Non-pigmented ciliary epithelial cell (primary cell): ENCODE measurements at regions not wholly inside any gene's neighbourhood (a gene's known extent, or its start where the extent isn't known, plus 50 kb on each side); places are given as distances from the start of the nearest gene placed in this dataset.

Experiments used
- DNase-seq: peaks from one replicate; pipeline ENCODE4 v3.0.0-alpha.2; 2010; ENCODE audit warnings: low read depth

DNA sequence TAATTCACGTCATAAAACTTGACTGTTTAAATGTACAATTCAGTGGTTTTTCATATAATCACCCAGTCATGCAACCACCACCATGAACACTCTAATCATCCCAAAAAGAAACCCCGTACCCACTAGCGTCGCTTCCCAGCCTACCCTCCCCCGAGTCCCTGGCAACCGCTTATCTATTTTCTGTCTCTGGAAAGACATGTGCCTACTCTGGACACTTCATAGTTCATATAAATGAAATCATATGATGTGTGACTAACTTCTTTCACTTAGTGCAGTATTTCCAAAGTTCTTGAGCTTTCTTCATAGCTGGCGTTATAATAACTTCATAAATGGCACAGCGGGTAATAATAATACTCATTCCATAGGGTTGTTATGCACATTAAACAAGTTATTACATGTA is 215.2 kb downstream of the MYLK4 start:
- no peak for DNase-seq

DNA sequence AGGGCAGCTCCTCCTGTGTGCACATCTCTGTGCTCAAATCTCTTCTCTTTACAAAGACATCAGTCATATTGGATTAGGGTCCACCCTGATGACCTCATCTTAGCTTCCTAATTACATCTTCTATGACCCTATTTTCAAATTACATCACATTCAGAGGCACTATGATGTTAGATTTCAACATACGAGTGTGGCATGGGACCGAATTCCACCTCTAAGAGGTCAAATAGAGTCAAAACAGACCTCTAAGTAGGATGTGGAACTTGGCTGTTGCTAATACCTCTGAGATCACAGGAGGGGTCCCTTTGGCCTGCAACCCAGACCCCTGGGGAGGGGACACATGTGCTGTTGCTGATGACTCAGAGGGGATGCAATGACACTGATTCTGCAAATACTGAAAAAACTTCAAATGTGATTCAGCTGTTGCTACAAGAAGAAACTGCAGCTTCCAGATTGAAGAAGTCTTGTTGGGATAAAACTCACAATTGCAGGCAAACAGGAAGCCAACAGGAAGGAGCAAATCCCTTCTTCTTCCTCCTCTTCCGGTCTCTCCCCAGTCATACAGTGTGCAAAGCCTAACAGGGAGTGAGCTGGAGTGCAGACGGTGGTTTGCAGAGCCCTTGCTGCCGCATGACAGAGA is 216.2 kb downstream of the MYLK4 start:
- no peak for DNase-seq

DNA sequence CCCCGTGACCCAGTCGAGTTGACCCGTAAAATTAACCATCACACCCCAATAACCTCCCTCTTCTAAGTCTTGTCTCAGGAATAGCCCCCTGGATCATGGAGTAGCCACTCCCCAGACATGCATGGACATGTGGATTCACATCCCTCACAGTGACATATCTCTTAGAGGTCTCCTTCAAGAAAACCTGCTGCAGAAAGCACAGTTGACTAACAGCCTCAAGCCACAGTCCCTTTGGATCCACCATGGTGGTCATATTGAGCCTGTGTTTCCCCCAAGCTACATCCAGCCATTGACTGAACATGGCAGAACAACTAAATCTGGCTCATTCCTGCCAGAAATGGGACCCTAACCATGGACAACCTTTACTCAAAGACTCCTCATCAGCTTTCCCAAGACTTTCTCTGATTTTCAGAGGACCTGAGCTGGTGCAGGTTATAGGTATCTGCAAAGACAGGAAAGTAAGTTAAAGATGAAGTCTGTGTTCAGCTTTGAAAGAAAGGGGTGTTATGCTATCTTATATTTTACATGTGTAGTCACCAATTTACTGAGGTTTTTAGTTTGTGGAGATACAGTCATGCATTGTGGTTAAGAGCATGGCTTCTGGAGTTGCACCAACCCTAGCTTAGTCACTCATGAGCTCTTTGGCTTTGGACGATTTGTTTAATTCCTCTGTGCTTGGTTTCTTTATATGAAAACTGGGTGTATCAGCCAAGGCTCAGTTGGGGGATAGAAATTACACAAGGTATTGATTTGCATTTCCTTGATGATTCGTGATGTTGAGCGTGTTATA is 219.1 kb downstream of the MYLK4 start:
- peak; percentile 88 for DNase-seq

DNA sequence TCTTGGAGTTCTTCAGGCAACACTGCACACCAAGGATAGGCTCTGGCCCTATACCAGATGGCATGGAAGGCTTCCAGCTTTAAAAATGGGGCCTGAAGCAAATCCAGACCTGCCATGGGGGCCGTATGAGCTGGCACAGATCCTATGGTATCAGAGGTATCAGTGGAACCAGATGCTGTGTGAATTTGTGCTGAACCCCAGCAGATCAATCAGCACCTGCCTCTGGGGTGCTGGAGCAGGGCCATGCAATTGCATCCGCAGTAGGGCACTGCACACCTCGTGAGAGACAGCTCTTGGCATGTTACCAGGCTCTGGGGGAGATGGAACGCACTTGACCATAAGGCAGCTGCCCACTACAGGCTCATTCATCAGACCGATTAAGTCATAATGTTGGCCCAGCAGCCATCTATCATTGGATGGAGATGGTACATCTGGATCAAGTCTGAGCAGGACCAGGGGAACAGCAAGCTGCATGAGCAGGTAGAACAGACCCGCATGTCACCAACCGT is 221.5 kb downstream of the MYLK4 start:
- DNase-seq: no peak

DNA sequence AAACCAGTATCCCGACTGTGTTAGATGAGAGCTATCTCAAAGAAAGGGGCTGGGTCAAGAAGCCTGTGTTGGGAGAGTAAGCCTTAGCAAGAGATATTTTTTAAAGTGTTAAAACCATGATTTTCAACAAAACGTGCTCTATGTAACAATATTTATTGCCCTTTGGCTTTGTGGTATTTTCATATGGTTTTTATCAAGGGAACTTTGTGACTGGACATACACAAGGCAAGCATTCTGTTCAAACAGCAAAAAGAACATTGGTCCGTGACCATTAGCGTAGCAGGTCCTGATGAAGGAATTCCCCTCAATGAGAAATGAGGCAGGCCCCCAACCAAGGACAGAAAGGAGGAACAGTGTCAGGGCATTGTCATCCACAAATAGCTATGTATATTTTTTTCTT is 222.6 kb downstream of the MYLK4 start:
- DNase-seq: no peak

DNA sequence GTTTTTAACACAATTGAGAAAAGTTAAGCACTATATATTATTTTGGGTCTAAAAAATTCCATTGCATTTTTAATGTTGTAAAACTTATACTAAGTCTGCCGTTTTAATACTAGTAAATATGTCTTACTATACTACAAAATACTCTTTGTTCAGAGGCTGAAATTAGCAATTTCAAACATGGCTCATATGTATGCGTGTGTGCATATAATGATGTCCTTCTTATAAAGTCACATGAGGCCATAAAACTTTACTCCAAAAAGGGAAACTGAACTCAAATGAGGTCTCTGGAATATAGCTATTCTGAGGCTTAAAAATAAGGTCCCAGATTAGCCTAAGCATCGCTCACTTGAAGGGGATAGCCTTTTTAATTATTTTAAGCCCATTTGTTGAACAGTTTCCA is 224.0 kb downstream of the MYLK4 start:
- DNase-seq: no peak

DNA sequence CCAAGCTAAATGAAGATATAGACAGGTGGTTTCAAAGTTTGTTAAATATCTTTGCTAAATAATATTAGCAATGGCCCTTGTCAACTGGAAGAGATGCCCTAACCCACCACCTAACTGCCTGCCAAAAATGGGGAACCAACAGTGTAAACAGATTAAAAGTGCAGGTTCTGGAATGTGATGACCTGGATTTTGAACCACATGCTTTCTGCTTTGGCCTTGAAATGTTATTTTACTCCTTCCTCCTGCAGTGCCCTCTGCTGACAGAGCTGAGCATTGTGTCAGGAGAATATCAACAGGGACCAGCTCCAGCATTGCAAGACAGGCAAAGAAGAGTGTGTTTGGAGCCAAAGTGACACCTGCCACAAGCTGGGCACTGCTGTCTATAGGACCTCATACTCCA is 226.6 kb downstream of the MYLK4 start:
- DNase-seq: no peak

DNA sequence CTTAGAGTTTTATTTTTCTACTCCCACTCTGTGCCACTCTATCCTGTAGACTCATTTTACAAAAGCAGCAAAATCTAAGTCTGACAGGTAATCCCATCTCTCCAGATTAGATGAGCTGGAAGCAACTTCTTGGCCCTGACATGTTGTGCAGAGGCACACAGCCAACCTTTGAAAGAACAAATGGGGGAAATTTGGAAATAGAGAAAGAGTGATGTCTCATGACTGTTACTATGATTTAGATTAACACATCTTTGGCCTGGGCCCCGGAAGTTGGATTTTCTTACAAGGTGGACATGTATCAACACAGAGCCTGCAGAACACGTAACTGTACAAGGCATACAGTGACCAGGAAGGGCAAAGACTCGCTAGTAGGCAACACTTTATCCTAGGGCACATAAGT is 227.7 kb downstream of the MYLK4 start:
- DNase-seq: no peak

DNA sequence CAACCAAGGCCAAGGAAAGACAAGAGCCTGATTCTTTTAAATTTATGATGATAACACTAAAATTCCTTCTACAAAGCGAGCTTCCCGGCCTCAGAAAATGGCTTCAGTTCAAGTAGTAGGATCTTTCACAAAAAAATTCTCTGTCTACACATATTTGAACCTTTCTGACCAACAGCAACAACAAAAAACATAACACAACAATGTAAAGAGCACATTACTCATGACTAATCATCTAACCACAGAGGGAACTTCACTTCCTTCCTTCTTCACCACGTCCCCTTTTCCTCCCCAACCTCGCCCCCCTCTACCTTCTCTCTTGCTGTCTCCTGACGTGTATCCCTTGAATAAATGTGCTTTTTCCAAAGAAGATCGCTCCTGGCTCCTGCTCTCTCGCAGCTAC is 228.2 kb downstream of the MYLK4 start:
- DNase-seq: peak; percentile 51

DNA sequence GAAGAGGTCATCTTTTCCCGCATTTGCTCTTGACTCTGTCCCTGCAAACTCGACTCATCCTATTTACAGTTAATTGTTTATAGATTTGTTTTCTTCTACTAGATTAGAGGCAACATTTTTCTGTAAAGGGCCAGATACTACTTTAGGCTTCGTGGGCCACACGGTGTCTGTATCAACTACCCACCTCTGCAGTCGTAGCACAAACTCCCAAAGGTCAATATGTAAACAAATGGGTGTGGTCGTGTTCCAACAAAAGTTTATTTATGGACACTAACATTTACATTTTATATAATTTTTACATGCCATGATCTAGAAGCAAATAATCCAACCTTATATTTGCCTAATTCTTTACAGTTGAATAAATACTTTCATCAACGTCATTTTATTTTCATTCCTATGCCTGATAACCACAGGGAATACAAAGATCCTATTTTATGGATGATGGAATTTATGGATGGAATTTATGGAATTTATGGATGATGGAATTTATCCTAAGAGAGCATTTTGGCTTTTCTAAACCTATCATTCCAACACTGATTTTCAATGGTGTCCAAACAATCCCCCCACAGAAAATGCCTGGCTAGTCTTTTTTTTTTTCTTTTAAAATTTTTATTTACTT is 232.8 kb downstream of the MYLK4 start:
- DNase-seq: no peak

DNA sequence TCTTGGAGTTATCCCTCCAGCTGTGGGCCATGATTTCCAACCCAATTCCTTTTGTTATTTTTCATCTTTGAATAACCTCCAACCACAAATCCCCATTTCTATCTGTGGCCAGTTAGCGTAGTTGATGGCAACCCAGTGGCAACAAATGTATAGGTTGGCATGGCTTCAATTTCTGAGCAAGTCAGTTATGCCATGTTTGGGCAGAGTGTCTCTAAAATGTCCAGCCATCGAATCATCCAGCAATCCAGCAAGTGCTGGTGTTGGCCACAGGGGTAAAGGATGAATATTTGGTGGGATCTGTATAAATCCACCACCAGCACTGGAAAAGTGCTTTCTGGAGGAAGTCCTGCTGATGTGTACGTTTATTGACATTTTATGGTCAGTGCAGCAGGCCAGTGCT is 233.3 kb downstream of the MYLK4 start:
- no peak for DNase-seq

DNA sequence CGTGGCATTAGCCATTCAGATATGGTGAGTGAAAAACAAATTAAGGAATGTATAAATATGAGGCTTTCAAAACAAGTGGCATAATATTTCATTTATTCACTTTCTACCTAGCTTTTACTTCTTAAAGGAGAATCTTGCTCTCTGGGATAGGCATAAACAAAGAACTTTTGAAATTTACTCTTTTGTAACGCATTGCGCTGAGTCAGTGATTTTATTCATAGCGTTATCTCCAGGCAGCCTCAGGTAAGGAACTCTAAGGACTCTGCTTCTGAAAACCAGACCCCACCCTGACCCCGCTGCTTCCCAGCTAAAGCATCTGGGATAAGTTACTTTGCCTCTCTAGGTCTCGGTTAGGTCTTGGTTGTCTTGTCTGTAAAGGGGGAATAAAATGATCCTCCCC is 234.7 kb downstream of the MYLK4 start:
- DNase-seq: no peak

DNA sequence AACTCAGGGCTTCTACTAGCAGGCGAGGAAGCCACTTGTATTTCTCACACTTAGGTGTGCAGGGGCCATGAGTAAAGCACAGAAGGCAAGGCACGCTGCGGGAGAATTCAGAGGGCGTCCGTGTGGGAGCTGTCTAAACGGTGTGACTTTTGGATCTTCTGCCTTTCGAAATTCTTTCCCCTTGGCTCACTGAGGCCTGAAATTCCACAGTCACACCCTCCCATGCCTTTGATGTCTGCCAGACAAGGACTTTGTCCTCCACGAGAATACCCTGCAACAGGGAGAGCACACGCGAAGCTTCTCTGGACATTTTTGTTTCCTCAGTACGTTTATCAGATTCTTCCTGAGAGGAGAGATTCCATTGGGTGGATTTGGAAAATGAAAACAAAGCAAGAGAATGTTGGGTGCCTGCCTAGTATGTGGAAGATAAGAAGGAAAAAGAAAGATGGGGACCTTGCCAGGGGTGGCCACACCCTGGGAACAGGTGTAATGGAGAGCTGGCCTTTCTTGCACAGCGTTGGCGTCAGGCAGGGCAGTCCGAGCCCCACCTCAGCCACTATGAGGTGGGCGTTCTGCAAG is 235.7 kb downstream of the MYLK4 start:
- no peak for DNase-seq

DNA sequence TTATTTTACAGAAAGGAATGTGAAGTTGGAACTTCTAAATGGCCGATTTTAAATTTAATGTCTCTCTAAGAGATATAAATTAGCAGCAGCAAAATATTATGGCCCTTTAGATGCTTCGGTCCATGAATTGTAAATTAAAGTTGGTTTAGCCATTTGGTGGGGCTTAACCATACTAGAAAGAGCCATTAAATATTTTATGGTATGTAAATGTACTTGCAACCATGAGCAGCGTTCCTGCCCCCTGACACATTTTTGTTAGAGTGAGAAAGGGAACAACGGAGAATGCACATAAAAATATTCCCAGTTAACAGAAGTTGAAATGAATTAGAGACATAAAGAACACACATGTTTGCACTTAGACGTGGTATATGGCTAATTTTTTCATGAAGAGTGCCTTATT is 237.9 kb downstream of the MYLK4 start:
- DNase-seq: no peak

DNA sequence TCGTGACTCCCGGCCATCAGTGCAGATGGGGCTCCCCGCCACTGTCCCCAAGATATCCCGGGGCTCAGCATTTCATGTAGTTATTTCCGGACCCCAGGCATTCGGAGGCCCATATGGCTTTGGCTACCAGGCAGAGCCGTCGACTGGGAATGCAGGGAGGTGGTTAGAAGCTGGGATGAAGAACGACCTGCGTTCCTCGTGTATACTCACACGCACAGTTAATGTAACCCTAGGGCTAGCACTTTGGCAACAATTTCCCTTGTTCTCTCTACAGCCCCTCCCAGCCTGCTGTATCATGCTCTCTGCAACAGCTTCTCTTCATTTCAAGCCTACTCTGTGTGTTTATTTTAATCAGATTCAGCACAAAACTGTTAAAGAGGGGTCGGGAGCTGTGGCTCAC is 240.4 kb downstream of the MYLK4 start:
- no peak for DNase-seq

DNA sequence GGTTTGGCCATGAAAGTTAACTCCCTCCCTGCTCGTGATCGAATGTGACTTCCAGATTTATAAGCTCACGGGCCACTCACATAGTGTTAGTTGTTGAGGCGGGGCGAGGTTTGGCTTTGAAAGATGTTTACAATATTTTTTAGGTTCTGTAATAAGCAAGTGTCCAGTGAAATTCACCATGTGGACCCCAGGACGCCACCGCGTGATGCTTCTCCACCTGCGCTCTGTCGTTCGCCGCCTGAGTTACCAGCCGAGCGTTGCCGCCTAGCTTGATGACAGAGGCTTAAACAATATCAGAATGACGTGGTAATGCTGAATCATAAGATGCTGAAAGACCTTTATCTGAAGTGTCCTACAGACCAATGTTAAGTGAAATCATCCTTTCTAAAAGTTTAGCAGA is 241.0 kb downstream of the MYLK4 start:
- no peak for DNase-seq

DNA sequence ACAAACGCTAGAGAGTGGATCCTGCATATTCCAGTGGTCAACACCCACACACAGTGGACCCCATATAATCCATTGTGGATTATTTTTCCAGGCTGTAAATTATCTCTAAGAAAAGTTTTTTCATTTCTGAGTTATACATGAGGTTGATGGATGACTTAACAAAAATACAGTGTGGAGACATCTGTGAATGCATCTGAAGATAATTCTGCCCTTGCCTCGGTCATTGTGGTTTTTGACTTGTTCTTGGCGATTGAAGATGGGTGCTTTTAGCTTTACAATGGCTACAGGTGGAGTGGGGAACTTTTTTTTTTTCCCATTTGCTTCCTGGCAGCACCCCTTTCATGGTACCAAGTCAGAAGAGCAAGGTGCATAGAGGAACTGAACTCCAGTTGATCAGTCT is 242.7 kb downstream of the MYLK4 start:
- no peak for DNase-seq

DNA sequence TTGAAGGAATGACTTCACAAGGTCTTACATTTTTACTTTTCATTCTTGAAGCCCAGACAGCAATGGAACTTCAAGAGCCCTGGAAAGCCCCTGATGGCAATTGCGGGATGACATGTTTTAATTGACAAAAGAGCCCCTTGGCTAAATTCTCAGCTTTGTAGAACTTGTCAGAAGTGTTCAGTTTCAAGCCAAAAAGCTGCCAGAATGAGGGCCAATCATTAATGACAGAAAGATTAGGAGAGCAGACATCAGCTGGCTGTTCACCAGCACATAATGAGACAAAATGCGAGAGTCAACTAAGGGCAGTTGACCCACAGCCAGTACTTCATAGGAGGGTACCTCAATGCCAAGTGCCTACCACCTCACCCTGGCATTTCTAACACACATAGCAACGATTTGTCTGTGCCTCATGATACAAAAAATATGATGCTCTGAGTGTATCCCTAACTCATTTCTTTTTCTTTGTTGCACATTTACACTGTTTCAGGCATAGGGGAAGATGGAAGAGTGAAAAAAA is 243.1 kb downstream of the MYLK4 start:
- no peak for DNase-seq

DNA sequence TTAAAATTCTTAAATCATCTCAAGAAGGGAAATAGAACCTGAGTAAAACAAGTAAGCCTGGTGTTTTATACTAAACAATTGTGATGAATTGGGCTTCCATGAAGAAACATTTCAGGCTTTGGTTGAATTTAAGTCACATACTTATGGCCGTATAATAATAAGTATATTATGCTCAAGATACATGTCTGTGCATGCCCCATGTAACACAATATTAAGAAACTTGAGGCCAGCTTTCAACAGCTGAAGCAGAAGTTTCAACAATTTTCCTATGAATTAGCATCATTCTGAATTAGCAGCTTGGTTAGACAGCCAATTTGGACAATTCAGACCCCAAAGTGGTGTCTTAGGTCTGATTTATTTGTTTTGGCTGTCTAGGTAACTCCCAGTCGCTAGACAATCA is 243.7 kb downstream of the MYLK4 start:
- no peak for DNase-seq

DNA sequence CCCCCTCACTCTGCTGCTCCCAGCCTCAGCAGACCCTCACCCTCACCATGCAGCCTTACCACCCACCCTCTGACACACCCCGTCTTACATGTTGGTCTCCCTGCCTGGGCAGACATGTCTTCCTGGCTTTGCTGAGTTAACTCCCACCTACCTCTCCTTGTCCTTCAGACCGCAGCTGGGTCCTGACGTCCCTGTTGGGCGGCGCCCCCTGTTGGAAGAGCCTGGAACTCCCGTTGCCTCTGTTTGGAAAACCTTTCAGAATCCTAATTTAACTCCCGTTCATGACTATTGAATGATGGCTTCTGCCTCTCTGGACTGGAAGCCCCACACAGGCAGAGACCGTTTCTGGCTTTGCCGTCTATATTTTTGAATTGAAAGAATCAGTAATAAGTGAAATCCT is 245.1 kb downstream of the MYLK4 start:
- no peak for DNase-seq

DNA sequence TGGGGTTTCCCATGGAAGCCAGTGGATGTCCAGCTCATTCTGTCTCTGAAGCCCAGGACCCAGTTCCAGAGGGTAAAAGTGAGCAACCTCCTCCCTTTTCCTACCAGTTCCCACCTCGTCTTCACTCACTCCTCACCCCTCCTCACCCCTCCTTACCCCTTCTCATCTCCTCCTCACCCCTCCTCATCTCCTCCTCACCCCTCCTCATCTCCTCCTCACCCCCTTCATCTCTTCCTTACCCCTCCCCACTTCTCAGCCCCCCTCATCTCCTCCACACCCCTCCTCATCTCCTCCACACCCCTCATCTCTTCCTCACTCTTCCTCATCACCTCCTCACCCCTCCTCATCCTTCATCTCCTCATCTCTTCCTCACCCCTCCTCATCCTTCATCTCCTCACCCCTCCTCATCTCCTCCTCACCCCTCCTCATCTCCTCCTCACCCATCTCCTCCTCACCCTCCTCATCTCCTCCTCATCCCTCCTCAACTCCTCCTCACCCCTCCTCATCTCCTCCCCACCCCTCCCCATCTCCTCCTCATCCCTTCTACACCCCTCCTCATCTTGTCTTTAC is 246.1 kb downstream of the MYLK4 start:
- no peak for DNase-seq

DNA sequence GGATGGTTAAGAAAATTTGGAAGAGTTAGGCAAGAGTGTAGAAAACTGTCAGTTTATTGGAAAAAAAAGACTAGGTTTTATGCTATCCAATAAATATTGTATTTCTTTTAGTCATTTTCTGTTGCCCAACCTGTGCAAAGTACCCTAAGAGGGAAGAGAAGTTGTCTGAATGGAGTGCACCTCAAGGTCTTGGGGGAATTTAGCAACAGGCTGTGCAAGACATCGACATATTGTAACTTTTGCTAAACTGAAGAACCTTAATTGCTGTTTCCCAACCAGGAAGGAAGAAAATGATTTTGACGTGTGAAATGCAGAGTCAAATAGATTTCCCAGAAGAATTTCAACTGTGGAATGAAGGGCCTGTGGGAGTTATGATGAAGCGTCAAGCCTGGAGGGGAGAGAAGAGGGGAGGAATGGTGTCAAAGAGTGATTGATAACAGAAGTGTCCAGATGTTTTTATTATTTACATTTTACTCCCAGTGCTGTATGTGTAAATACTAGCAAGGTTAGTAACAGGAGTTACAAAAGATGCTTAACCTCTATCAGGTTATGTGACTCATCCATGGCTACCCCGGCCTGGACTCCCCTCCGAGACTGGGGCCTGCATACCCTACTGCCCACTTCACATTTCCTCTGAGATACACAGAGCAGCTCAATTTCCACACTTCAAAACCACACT is 246.8 kb downstream of the MYLK4 start:
- DNase-seq: no peak
